H1 (cell line): ENCODE measurements at regions not wholly inside any gene's neighbourhood (a gene's known extent, or its start where the extent isn't known, plus 50 kb on each side); places are given as distances from the start of the nearest gene placed in this dataset.

ENCODE experiments used
- CTCF ChIA-PET: fragments of 300-600 bp; sonication (Branson Sonifier 250); formaldehyde crosslinking; loops from one replicate; lab custom pipeline; 2021; ENCODE audit not compliant: partially characterized antibody; lab: Charles Lee
- POLR2A ChIA-PET: fragments of 300-600 bp; sonication (Branson Sonifier 250); formaldehyde crosslinking; loops from one replicate; lab custom pipeline; 2021; ENCODE audit warnings: inconsistent platforms; ENCODE audit not compliant: partially characterized antibody; lab: Charles Lee
- DNase-seq, 2 experiments: peaks; one replicate each; pipeline versions ENCODE4 v3.0.0 to v3.0.0-alpha.2; 2010 to 2022; ENCODE audit warnings: low spot score in 2 of 2, low read depth in 1 of 2, mixed read lengths in 1 of 2
- FAIRE-seq: peaks from 2 replicates; lab custom pipeline; 2011; peaks lifted over from hg19 to GRCh38; lab: Jason Lieb, UNC
- H2AFZ ChIP-seq: 2 replicates; pipeline ENCODE4 v1.8.1; 2012; ENCODE audit warnings: low read length, inconsistent platforms
- H2AK5ac ChIP-seq: 2 replicates; pipeline ENCODE4 v1.6.1; 2013; ENCODE audit warnings: low read depth, low read length
- H2BK120ac ChIP-seq: replicated peaks from 2 replicates; pipeline ENCODE3; 2013; ENCODE audit warnings: low read depth, low read length, inconsistent platforms
- H2BK12ac ChIP-seq: 2 replicates; pipeline ENCODE4 v1.6.1; 2013; ENCODE audit warnings: low read depth, low read length
- H2BK15ac ChIP-seq: 2 replicates; pipeline ENCODE4 v1.6.1; 2013; ENCODE audit warnings: low read length
- H2BK20ac ChIP-seq: 2 replicates; pipeline ENCODE4 v1.6.1; 2013; ENCODE audit warnings: low read length
- H2BK5ac ChIP-seq: 2 replicates; pipeline ENCODE4 v1.6.1; 2013; ENCODE audit warnings: low read depth, low read length
- H3K14ac ChIP-seq: 2 replicates; pipeline ENCODE4 v1.6.1; 2013; ENCODE audit warnings: inconsistent platforms; ENCODE audit not compliant: insufficient read length
- H3K18ac ChIP-seq: 2 replicates; pipeline ENCODE4 v1.6.1; 2013; ENCODE audit warnings: low read length; ENCODE audit errors: extremely low read depth
- H3K23ac ChIP-seq: 2 replicates; pipeline ENCODE4 v1.6.1; 2013; ENCODE audit warnings: inconsistent platforms; ENCODE audit not compliant: insufficient read length
- H3K23me2 ChIP-seq: 2 replicates; pipeline ENCODE4 v1.6.1; 2013; ENCODE audit warnings: low read depth, low read length
- H3K27ac ChIP-seq: 2 replicates; pipeline ENCODE4 v1.6.1; 2011; ENCODE audit warnings: low read depth, low read length, inconsistent platforms
- H3K27me3 ChIP-seq, 4 experiments: replicated peaks in 1 of 4; 1 replicate in 1 of 4; 2 replicates in 3 of 4; pipeline versions ENCODE4 v1.6.1 to v1.8.1; 2011 to 2013; ENCODE audit warnings: low read length in 3 of 4, mild to moderate bottlenecking in 3 of 4, inconsistent platforms in 2 of 4, mixed read lengths in 2 of 4, moderate library complexity in 1 of 4; ENCODE audit not compliant: control insufficient read depth in 3 of 4, insufficient read depth in 3 of 4; ENCODE audit errors: extremely low read depth in 1 of 4
- H3K36me3 ChIP-seq, 4 experiments: 2 replicates each; pipeline versions ENCODE4 v1.6.1 to v1.8.1; 2011 to 2013; ENCODE audit warnings: mild to moderate bottlenecking in 4 of 4, low read length in 3 of 4, moderate library complexity in 2 of 4, control low read depth in 1 of 4, inconsistent platforms in 1 of 4; ENCODE audit not compliant: insufficient read depth in 4 of 4, control insufficient read depth in 2 of 4
- H3K4ac ChIP-seq: replicated peaks from 2 replicates; pipeline ENCODE3; 2013; ENCODE audit warnings: low read length, low read depth, mixed read lengths, inconsistent platforms; ENCODE audit not compliant: insufficient read length
- H3K4me1 ChIP-seq, 4 experiments: replicated peaks in 1 of 4; 1 replicate in 1 of 4; 2 replicates in 3 of 4; pipeline versions ENCODE4 v1.6.1 to v1.8.1; 2011 to 2013; ENCODE audit warnings: low read length in 3 of 4, inconsistent platforms in 2 of 4, mixed read lengths in 1 of 4; ENCODE audit not compliant: insufficient read depth in 4 of 4, control insufficient read depth in 3 of 4
- H3K4me2 ChIP-seq, 2 experiments: 2 replicates each; pipeline versions ENCODE4 v1.6.1 to v1.8.1; 2011 to 2013; ENCODE audit warnings: low read depth in 2 of 2, low read length in 2 of 2, control low read depth in 1 of 2, inconsistent platforms in 1 of 2, mild to moderate bottlenecking in 1 of 2; ENCODE audit not compliant: insufficient read depth in 1 of 2
- H3K4me3 ChIP-seq, 4 experiments: fragments of 200-600, 300-600 bp in 1 of 4; sonication (generic), shearing (Covaris generic), sonication (Bioruptor Twin) in 1 of 4; 2 replicates each; pipeline versions ENCODE4 v1.5.1 to v1.8.1; 2011 to 2016; ENCODE audit warnings: low read length in 4 of 4, low read depth in 3 of 4, control low read depth in 2 of 4, inconsistent platforms in 2 of 4, mild to moderate bottlenecking in 2 of 4, mixed read lengths in 1 of 4, moderate library complexity in 1 of 4; ENCODE audit not compliant: insufficient read depth in 2 of 4; ENCODE audit errors: extremely low read depth in 1 of 4
- H3K56ac ChIP-seq: replicated peaks from 2 replicates; pipeline ENCODE3; 2013; ENCODE audit warnings: low read depth, mild to moderate bottlenecking, mixed read lengths, low read length, inconsistent platforms; ENCODE audit not compliant: insufficient read length
- H3K79me1 ChIP-seq: 2 replicates; pipeline ENCODE4 v1.6.1; 2013; ENCODE audit warnings: low read depth, low read length, control low read depth
- H3K79me2 ChIP-seq, 2 experiments: 2 replicates each; pipeline versions ENCODE4 v1.6.1 to v1.8.1; 2012 to 2013; ENCODE audit warnings: low read length in 2 of 2, mild to moderate bottlenecking in 2 of 2, inconsistent platforms in 1 of 2; ENCODE audit not compliant: insufficient read depth in 2 of 2, control insufficient read depth in 1 of 2
- H3K9ac ChIP-seq, 4 experiments: replicated peaks in 1 of 4; 1 replicate in 1 of 4; 2 replicates in 3 of 4; pipeline versions ENCODE4 v1.6.1 to v1.8.1; 2011 to 2013; ENCODE audit warnings: low read depth in 3 of 4, low read length in 3 of 4, control low read depth in 2 of 4, mild to moderate bottlenecking in 2 of 4, moderate library complexity in 2 of 4, inconsistent platforms in 1 of 4; ENCODE audit errors: extremely low read depth in 1 of 4
- H3K9me3 ChIP-seq, 2 experiments: 2 replicates each; pipeline versions ENCODE4 v1.6.1 to v1.8.1; 2012 to 2013; ENCODE audit warnings: mild to moderate bottlenecking in 2 of 2, moderate library complexity in 2 of 2, control low read depth in 1 of 2, inconsistent platforms in 1 of 2, low read depth in 1 of 2, low read length in 1 of 2, mixed read lengths in 1 of 2; ENCODE audit not compliant: insufficient read depth in 2 of 2
- H4K20me1 ChIP-seq, 2 experiments: replicated peaks in 1 of 2; 2 replicates each; pipeline versions ENCODE3 to v1.8.1; 2011 to 2013; ENCODE audit warnings: inconsistent platforms in 2 of 2, low read length in 2 of 2, mild to moderate bottlenecking in 1 of 2; ENCODE audit not compliant: insufficient read depth in 2 of 2, control insufficient read depth in 1 of 2
- H4K5ac ChIP-seq: 2 replicates; pipeline ENCODE4 v1.6.1; 2013; ENCODE audit warnings: low read length, low read depth, mixed read lengths, inconsistent platforms; ENCODE audit not compliant: insufficient read length
- H4K8ac ChIP-seq: 2 replicates; pipeline ENCODE4 v1.8.0; 2013; ENCODE audit warnings: mild to moderate bottlenecking, moderate library complexity, low read length, inconsistent platforms; ENCODE audit not compliant: insufficient read depth; ENCODE audit errors: extremely low read depth
- H4K91ac ChIP-seq: replicated peaks from 2 replicates; pipeline ENCODE3; 2013; ENCODE audit warnings: low read length, mixed read lengths, inconsistent platforms; ENCODE audit not compliant: insufficient read length
- ASH2L ChIP-seq: fragments of 200-600, 300-600 bp; sonication (generic); IDR thresholded peaks from one replicate; pipeline ENCODE4 v1.7.1; 2017; ENCODE audit warnings: low read length
- CBX5 ChIP-seq: fragments of 300-800, 300-1000 bp; sonication (generic); IDR thresholded peaks from 2 replicates; pipeline ENCODE4 v1.7.1; 2016; ENCODE audit warnings: antibody characterized with exemption, low read length, low read depth
- KDM5A ChIP-seq: fragments of 200-600 bp; IDR thresholded peaks from 2 replicates; pipeline ENCODE4 v1.7.1; 2012; ENCODE audit warnings: mild to moderate bottlenecking, low read length, inconsistent platforms, mixed read lengths
- SP2 ChIP-seq: IDR thresholded peaks from 2 replicates; pipeline ENCODE4 v1.6.1; 2012; ENCODE audit warnings: mild to moderate bottlenecking, low read length, inconsistent platforms
- SP4 ChIP-seq: IDR thresholded peaks from 2 replicates; pipeline ENCODE4 v1.6.1; 2012; ENCODE audit warnings: low read length, inconsistent platforms
- TF ChIP-seq, protein P1 (sequence below): IDR thresholded peaks from 2 replicates; pipeline ENCODE4 v1.6.1; 2012; ENCODE audit warnings: low read length, inconsistent platforms

DNA sequence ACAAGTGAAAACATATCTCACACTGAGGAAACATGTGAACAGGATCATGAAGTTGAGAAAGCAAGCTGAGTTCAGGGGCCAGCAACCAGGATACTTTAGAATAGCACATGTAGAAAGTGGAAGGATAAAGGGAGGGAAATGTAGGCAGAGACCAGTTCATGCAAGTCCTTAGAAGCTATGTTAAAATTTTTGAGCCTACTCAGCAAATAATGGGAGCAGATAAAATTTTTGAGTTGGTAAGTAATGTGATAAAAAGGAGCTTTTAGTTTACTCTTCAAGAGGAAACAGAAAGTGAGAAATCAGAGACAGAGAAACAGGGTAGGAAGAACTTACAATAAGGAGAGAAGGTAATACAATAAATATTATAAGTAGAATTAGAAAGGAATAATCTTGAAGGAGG is 105.6 kb upstream of the ZBTB20 start:
- Histone ChIP-seq H3K23ac (no peak overlapping the region), H4K91ac (no peak overlapping the region), H3K18ac (no peak overlapping the region), H3K79me2 (no peaks in the 10 kb centered on the region), H2BK120ac (no peak overlapping the region), H2AK5ac (no peak overlapping the region), H2BK5ac (no peak overlapping the region), H3K14ac (no peak overlapping the region), H3K4ac (no peak overlapping the region), H3K27me3 (no peaks in the 10 kb centered on the region), H2AFZ (no peak overlapping the region), H3K9me3 (no peaks in the 10 kb centered on the region; a peak in 1 of 4 replicates), H3K36me3 (no peaks in the 10 kb centered on the region), H3K79me1 (no peaks in the 10 kb centered on the region), H3K4me3 (no peak overlapping the region), H3K4me1 (no peaks in the 10 kb centered on the region; a peak in 1 of 7 replicates), H3K9ac (no peak overlapping the region), H4K5ac (no peak overlapping the region), H3K56ac (no peak overlapping the region), H4K8ac (no peak overlapping the region), H3K23me2 (no peaks in the 10 kb centered on the region), H2BK12ac (no peak overlapping the region), H3K4me2 (no peak overlapping the region), H2BK15ac (no peak overlapping the region), H4K20me1 (no peaks in the 10 kb centered on the region), H3K27ac (no peak overlapping the region), H2BK20ac (no peak overlapping the region)
- DNase-seq (no peak), FAIRE-seq (no peak)
- ChIA-PET CTCF (interaction anchor here (0.7 to 0.8 kb wide), 2 partner anchors 135 to 425 kb away, joined by 3 read pairs; no protein-coding TSS in a partner anchor), POLR2A (no interaction called here)
- TF ChIP-seq SP2 (no peak), CBX5 (no peak), KDM5A (no peak), ASH2L (no peak), SP4 (no peak)
- TF ChIP-seq, protein P1, sequence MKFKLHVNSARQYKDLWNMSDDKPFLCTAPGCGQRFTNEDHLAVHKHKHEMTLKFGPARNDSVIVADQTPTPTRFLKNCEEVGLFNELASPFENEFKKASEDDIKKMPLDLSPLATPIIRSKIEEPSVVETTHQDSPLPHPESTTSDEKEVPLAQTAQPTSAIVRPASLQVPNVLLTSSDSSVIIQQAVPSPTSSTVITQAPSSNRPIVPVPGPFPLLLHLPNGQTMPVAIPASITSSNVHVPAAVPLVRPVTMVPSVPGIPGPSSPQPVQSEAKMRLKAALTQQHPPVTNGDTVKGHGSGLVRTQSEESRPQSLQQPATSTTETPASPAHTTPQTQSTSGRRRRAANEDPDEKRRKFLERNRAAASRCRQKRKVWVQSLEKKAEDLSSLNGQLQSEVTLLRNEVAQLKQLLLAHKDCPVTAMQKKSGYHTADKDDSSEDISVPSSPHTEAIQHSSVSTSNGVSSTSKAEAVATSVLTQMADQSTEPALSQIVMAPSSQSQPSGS = no peak
